ENCODE measurements at regions not wholly inside any gene's neighbourhood (a gene's known extent, or its start where the extent isn't known, plus 50 kb on each side); places are given as distances from the start of the nearest gene placed in this dataset.

- TF ChIP-seq EZH2 (IDR thresholded peaks at IDR 0.05; ENCODE audit: low read length, missing control alignments) (no peak), CTCF (conservative IDR thresholded peaks at IDR 0.05 in 1 of 2, IDR thresholded peaks at IDR 0.05 in 1 of 2; ENCODE audit: low read depth in 1 of 2, low read length in 2 of 2) (no peak)
These were observed 503.0 kb upstream of the MYT1L start for GRCh38 chr2:2834105-2834504.

Measured in fibroblast of lung (primary cell).